ENCODE measurements at regions not wholly inside any gene's neighbourhood (a gene's known extent, or its start where the extent isn't known, plus 50 kb on each side); places are given as distances from the start of the nearest gene placed in this dataset.

DNA sequence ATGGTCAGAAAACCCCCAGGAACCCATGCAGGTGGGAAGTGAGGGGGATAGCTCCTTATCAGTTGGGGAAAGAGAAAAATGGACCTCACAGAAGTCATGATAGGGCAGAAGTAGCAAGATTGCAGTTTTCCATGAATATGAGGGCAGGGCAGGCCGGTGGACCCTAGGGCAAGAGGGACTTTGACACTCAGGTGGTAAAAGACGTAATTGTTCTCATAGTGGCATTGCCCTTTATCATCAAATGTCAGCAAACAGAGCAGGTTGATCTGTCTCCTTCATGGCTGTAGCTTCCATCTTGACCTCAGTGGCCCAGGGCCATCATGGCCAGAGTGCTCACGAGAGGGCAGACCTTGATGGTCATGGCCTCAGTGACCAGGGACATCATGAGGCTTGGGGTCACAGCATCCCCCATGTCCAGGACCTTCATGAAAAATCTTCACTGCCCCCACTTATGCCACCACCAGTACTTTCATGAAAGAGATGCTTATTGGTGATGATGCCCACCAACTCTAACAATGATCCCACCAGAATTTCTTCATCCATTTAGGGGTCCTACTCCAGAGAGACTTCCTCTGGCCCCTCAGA is 127.1 kb downstream of the SNX19 start:
- Histone ChIP-seq H3K27me3 (ENCODE audit: control insufficient read depth, insufficient read depth, low read length) (no peaks in the 10 kb centered on the region), H3K9me3 (ENCODE audit: control insufficient read depth, insufficient read depth, low read depth, low read length) (peaks cover 10% of the 10 kb centered on the region; the same call in 1 of the 2 replicates), H3K27ac (ENCODE audit: low read length) (no peak overlapping the region), H3K36me3 (ENCODE audit: control insufficient read depth, insufficient read depth, low read length) (no peaks in the 10 kb centered on the region), H3K4me1 (ENCODE audit: control insufficient read depth, insufficient read depth, low read length) (peaks cover 5% of the 10 kb centered on the region; the same call in 1 of the 2 replicates), H3K4me3 (ENCODE audit: low read depth in 2 of 2, low read length in 2 of 2) (no peak overlapping the region)
- in situ Hi-C loops (cut with HindIII; ENCODE audit: low pct_unique_long_range_greater_than_20kb, low sequenced_read_pairs) (no loop called here), intact Hi-C loops (cut with micrococcal nuclease; ENCODE audit: unreplicated experiment) (no loop called here)
- CTCF ChIA-PET: no interaction called here
- TF ChIP-seq, protein P1, sequence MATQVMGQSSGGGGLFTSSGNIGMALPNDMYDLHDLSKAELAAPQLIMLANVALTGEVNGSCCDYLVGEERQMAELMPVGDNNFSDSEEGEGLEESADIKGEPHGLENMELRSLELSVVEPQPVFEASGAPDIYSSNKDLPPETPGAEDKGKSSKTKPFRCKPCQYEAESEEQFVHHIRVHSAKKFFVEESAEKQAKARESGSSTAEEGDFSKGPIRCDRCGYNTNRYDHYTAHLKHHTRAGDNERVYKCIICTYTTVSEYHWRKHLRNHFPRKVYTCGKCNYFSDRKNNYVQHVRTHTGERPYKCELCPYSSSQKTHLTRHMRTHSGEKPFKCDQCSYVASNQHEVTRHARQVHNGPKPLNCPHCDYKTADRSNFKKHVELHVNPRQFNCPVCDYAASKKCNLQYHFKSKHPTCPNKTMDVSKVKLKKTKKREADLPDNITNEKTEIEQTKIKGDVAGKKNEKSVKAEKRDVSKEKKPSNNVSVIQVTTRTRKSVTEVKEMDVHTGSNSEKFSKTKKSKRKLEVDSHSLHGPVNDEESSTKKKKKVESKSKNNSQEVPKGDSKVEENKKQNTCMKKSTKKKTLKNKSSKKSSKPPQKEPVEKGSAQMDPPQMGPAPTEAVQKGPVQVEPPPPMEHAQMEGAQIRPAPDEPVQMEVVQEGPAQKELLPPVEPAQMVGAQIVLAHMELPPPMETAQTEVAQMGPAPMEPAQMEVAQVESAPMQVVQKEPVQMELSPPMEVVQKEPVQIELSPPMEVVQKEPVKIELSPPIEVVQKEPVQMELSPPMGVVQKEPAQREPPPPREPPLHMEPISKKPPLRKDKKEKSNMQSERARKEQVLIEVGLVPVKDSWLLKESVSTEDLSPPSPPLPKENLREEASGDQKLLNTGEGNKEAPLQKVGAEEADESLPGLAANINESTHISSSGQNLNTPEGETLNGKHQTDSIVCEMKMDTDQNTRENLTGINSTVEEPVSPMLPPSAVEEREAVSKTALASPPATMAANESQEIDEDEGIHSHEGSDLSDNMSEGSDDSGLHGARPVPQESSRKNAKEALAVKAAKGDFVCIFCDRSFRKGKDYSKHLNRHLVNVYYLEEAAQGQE (IDR thresholded peaks at IDR 0.05; ENCODE audit: insufficient read depth in 1 of 2, low read depth in 2 of 2, low read length in 1 of 2): no peak
- TF ChIP-seq POLR2AphosphoS5 (IDR thresholded peaks at IDR 0.05; ENCODE audit: low read depth, low read length) (no peak), TCF7L2 (IDR thresholded peaks at IDR 0.05; ENCODE audit: low read depth, low read length) (no peak), SIN3A (IDR thresholded peaks at IDR 0.05; ENCODE audit: borderline replicate concordance, insufficient read depth, low read depth, low read length) (no peak)
- TF ChIP-seq, protein P2, sequence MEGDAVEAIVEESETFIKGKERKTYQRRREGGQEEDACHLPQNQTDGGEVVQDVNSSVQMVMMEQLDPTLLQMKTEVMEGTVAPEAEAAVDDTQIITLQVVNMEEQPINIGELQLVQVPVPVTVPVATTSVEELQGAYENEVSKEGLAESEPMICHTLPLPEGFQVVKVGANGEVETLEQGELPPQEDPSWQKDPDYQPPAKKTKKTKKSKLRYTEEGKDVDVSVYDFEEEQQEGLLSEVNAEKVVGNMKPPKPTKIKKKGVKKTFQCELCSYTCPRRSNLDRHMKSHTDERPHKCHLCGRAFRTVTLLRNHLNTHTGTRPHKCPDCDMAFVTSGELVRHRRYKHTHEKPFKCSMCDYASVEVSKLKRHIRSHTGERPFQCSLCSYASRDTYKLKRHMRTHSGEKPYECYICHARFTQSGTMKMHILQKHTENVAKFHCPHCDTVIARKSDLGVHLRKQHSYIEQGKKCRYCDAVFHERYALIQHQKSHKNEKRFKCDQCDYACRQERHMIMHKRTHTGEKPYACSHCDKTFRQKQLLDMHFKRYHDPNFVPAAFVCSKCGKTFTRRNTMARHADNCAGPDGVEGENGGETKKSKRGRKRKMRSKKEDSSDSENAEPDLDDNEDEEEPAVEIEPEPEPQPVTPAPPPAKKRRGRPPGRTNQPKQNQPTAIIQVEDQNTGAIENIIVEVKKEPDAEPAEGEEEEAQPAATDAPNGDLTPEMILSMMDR (IDR thresholded peaks at IDR 0.05): no peak
- DNase-seq (ENCODE audit: low read depth, low spot score) (no peak), ATAC-seq (no peak)
- BruUV-seq (replicated peaks): no TSS peak
- POLR2A ChIA-PET: no interaction called here

DNA sequence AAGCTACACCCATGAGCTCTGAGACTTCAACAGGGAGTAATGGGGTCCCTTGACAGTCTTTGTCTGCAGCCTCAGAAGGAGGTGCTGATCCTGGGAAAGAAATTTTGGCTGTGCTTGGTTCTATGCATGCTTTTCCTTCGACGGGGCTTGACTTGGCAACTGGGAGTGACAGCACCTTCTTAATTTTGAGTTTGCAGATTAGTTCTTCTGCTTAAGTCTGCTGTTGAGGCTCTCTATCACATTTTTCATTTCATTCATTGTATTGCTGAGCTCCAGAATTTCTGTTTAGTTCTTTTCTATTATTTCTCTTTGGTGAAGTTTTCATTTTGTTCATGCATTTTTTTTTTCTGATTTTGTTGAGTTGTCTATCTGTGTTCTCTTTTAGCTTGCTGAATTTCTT is 125.6 kb downstream of the SNX19 start:
- Histone ChIP-seq H3K36me3 (ENCODE audit: control insufficient read depth, insufficient read depth, low read length) (no peaks in the 10 kb centered on the region), H3K4me3 (ENCODE audit: low read depth in 2 of 2, low read length in 2 of 2) (no peak overlapping the region), H3K27me3 (ENCODE audit: control insufficient read depth, insufficient read depth, low read length) (no peaks in the 10 kb centered on the region), H3K9me3 (ENCODE audit: control insufficient read depth, insufficient read depth, low read depth, low read length) (peaks cover 10% of the 10 kb centered on the region; the same call in 1 of the 2 replicates), H3K4me1 (ENCODE audit: control insufficient read depth, insufficient read depth, low read length) (peaks cover 5% of the 10 kb centered on the region; the same call in 1 of the 2 replicates), H3K27ac (ENCODE audit: low read length) (no peak overlapping the region)
- ChIA-PET CTCF (no interaction called here), POLR2A (no interaction called here)
- ATAC-seq: no peak
- in situ Hi-C loops (cut with HindIII; ENCODE audit: low pct_unique_long_range_greater_than_20kb, low sequenced_read_pairs): no loop called here
- TF ChIP-seq, protein P2 (IDR thresholded peaks at IDR 0.05): no peak
- TF ChIP-seq SIN3A (IDR thresholded peaks at IDR 0.05; ENCODE audit: borderline replicate concordance, insufficient read depth, low read depth, low read length): no peak
- no peak for TF ChIP-seq POLR2AphosphoS5 (IDR thresholded peaks at IDR 0.05; ENCODE audit: low read depth, low read length)
- TF ChIP-seq, protein P1 (IDR thresholded peaks at IDR 0.05; ENCODE audit: insufficient read depth in 1 of 2, low read depth in 2 of 2, low read length in 1 of 2): no peak
- TF ChIP-seq TCF7L2 (IDR thresholded peaks at IDR 0.05; ENCODE audit: low read depth, low read length): no peak
- intact Hi-C loops (cut with micrococcal nuclease; ENCODE audit: unreplicated experiment): no loop called here
- no peak for DNase-seq (ENCODE audit: low read depth, low spot score)
- BruUV-seq (replicated peaks): no TSS peak

All from Panc1 (cell line).